ENCODE measurements at regions not wholly inside any gene's neighbourhood (a gene's known extent, or its start where the extent isn't known, plus 50 kb on each side); places are given as distances from the start of the nearest gene placed in this dataset.

DNA sequence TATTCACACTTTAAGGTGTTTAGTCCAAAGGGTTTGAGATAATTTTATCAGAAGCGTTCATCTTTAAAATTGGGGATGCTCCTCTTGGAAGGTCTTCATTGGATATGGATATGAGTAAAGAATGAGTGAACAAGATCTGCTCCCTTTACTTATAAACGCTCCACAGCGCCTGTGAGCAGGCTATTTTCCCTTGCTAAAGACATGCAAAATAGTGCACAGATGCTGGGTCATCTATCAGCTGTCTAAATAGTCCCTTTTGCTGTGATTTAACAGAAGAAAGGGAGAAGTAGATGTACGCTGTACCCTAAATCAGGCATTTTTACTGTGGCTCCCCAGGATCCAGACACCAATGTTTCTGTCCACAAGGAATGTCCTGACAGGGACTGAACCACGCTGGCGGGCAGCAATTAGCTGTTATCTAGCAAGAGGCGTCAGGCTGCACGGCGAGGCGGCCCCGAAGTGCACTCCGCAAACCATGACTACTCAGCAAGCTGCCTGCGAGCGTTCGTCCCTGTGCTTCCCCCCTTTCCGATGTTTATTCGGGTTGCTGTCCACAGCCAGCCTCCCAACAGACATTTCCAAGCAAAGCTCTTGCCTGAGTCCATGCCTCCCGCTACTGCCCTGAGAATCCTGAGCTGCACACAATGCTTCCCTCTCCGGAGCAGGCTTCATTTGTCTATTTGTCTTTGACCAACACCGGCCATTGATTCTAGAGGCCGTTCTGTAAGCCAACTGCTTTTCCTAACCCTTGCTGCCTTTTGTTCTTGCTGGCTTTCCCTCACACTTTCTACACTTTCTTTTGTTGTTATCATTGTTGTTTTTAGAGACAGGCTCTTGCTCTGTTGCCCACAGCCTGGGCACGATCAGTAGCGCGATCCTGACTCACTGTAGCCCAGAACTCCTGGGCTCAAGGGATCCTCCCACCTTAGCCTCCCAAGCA lies 55.7 kb upstream of the CNEP1R1 start:
- no peak for DNase-seq (ENCODE audit: low read depth)
- in situ Hi-C loops (cut with HindIII; ENCODE audit: low pct_unique_long_range_greater_than_20kb, low sequenced_read_pairs): no loop called here

- in situ Hi-C loops (cut with HindIII; ENCODE audit: low pct_unique_long_range_greater_than_20kb, low sequenced_read_pairs): no loop called here
- DNase-seq (ENCODE audit: low read depth): no peak
Observed at GRCh38 chr16:49970797-49971431, 54.1 kb upstream of the CNEP1R1 start.

- no peak for DNase-seq (ENCODE audit: low read depth)
- in situ Hi-C loops (cut with HindIII; ENCODE audit: low pct_unique_long_range_greater_than_20kb, low sequenced_read_pairs): no loop called here
Observed at GRCh38 chr16:49972280-49972679, 52.7 kb upstream of the CNEP1R1 start.

GRCh38 chr16:49972961-49973360 lies 52.1 kb upstream of the CNEP1R1 start:
- in situ Hi-C loops (cut with HindIII; ENCODE audit: low pct_unique_long_range_greater_than_20kb, low sequenced_read_pairs): no loop called here
- DNase-seq (ENCODE audit: low read depth): no peak
